ENCODE measurements at regions not wholly inside any gene's neighbourhood (a gene's known extent, or its start where the extent isn't known, plus 50 kb on each side); places are given as distances from the start of the nearest gene placed in this dataset.

DNA sequence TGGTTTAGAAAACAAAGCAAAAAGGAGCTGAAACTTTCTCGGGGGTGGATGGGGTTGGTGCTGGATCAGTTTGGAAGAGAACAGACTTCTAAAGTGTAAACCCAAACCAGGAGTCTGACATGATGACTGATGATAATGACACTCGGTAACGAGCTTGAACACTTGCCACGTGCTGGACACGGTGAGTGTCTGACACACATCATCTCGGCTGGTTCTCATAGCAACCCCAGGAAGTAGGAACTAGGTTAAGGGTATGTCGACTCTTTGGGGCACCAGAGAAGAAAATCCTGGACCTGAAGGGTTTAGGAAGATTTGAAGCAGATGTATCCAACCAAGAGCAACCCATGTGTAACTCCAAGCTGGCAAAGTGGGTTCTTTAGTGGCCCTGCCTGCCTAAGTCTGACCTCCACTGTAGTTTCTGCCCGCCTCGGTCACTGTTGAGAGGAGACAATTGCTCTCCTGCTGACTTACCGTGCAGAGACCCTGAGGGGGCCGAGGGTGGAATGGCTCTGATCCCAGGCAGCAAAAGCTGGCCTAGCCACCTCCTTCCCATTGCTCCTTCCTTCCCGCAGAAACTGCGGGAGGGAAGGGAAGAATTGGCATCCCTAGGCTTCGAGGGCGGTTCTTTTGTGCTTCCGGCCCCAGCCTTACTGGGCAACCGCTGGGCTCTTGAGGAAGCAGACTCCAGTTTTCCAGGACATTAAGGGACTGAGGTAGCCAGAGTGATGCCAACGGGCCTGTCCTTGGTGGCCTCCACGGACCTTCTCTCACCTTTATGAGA lies 156.0 kb downstream of the TOMM20 start (continued):
- no peak for TF ChIP-seq REST (IDR thresholded peaks at IDR 0.05; ENCODE audit: borderline replicate concordance)
- no peak for TF ChIP-seq REST (CRISPR knock-in tag; IDR thresholded peaks at IDR 0.05; ENCODE audit: low read depth)
- TF ChIP-seq EGR1 (conservative IDR thresholded peaks at IDR 0.05): no peak
- TF ChIP-seq, protein P1, sequence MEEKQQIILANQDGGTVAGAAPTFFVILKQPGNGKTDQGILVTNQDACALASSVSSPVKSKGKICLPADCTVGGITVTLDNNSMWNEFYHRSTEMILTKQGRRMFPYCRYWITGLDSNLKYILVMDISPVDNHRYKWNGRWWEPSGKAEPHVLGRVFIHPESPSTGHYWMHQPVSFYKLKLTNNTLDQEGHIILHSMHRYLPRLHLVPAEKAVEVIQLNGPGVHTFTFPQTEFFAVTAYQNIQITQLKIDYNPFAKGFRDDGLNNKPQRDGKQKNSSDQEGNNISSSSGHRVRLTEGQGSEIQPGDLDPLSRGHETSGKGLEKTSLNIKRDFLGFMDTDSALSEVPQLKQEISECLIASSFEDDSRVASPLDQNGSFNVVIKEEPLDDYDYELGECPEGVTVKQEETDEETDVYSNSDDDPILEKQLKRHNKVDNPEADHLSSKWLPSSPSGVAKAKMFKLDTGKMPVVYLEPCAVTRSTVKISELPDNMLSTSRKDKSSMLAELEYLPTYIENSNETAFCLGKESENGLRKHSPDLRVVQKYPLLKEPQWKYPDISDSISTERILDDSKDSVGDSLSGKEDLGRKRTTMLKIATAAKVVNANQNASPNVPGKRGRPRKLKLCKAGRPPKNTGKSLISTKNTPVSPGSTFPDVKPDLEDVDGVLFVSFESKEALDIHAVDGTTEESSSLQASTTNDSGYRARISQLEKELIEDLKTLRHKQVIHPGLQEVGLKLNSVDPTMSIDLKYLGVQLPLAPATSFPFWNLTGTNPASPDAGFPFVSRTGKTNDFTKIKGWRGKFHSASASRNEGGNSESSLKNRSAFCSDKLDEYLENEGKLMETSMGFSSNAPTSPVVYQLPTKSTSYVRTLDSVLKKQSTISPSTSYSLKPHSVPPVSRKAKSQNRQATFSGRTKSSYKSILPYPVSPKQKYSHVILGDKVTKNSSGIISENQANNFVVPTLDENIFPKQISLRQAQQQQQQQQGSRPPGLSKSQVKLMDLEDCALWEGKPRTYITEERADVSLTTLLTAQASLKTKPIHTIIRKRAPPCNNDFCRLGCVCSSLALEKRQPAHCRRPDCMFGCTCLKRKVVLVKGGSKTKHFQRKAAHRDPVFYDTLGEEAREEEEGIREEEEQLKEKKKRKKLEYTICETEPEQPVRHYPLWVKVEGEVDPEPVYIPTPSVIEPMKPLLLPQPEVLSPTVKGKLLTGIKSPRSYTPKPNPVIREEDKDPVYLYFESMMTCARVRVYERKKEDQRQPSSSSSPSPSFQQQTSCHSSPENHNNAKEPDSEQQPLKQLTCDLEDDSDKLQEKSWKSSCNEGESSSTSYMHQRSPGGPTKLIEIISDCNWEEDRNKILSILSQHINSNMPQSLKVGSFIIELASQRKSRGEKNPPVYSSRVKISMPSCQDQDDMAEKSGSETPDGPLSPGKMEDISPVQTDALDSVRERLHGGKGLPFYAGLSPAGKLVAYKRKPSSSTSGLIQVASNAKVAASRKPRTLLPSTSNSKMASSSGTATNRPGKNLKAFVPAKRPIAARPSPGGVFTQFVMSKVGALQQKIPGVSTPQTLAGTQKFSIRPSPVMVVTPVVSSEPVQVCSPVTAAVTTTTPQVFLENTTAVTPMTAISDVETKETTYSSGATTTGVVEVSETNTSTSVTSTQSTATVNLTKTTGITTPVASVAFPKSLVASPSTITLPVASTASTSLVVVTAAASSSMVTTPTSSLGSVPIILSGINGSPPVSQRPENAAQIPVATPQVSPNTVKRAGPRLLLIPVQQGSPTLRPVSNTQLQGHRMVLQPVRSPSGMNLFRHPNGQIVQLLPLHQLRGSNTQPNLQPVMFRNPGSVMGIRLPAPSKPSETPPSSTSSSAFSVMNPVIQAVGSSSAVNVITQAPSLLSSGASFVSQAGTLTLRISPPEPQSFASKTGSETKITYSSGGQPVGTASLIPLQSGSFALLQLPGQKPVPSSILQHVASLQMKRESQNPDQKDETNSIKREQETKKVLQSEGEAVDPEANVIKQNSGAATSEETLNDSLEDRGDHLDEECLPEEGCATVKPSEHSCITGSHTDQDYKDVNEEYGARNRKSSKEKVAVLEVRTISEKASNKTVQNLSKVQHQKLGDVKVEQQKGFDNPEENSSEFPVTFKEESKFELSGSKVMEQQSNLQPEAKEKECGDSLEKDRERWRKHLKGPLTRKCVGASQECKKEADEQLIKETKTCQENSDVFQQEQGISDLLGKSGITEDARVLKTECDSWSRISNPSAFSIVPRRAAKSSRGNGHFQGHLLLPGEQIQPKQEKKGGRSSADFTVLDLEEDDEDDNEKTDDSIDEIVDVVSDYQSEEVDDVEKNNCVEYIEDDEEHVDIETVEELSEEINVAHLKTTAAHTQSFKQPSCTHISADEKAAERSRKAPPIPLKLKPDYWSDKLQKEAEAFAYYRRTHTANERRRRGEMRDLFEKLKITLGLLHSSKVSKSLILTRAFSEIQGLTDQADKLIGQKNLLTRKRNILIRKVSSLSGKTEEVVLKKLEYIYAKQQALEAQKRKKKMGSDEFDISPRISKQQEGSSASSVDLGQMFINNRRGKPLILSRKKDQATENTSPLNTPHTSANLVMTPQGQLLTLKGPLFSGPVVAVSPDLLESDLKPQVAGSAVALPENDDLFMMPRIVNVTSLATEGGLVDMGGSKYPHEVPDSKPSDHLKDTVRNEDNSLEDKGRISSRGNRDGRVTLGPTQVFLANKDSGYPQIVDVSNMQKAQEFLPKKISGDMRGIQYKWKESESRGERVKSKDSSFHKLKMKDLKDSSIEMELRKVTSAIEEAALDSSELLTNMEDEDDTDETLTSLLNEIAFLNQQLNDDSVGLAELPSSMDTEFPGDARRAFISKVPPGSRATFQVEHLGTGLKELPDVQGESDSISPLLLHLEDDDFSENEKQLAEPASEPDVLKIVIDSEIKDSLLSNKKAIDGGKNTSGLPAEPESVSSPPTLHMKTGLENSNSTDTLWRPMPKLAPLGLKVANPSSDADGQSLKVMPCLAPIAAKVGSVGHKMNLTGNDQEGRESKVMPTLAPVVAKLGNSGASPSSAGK (IDR thresholded peaks at IDR 0.05): peak; percentile 97
- no peak for TF ChIP-seq SLC30A9 (CRISPR knock-in tag; IDR thresholded peaks at IDR 0.05)

Measured in K562 (cell line).